Cardiac muscle cell (in vitro differentiated cells and primary cell): ENCODE measurements at regions not wholly inside any gene's neighbourhood (a gene's known extent, or its start where the extent isn't known, plus 50 kb on each side); places are given as distances from the start of the nearest gene placed in this dataset.

Experiments
- DNase-seq, 2 donors: peaks; one replicate each; pipeline versions ENCODE4 v3.0.0 to v3.0.0-alpha.2; 2010 to 2017; ENCODE audit warnings: low read depth in 1 of 2, low spot score in 1 of 2
- H3K27ac ChIP-seq: fragments of 200-600 bp; sonication (generic); 2 replicates; pipeline ENCODE4 v1.5.1; 2016
- H3K27me3 ChIP-seq: fragments of 200-600 bp; sonication (generic); 2 replicates; pipeline ENCODE4 v1.6.0; 2016; ENCODE audit warnings: control low read depth
- H3K36me3 ChIP-seq: fragments of 200-600 bp; sonication (generic); 2 replicates; pipeline ENCODE4 v1.5.1; 2016; ENCODE audit warnings: control low read depth
- H3K4me1 ChIP-seq: fragments of 200-600 bp; sonication (generic); 2 replicates; pipeline ENCODE4 v1.8.1; 2017; ENCODE audit warnings: low read depth, mild to moderate bottlenecking, mixed run types
- H3K4me3 ChIP-seq: fragments of 200-600 bp; sonication (generic); 2 replicates; pipeline ENCODE4 v1.5.1; 2016; ENCODE audit warnings: mild to moderate bottlenecking
- H3K9me3 ChIP-seq: fragments of 200-600 bp; sonication (generic); 2 replicates; pipeline ENCODE4 v1.5.1; 2017; ENCODE audit warnings: low read depth, mild to moderate bottlenecking, control low read depth
- TF ChIP-seq, protein P1 (sequence below): IDR thresholded peaks from 2 replicates; pipeline ENCODE4 v1.5.1; 2012; ENCODE audit warnings: low read depth, mild to moderate bottlenecking, low read length

- H3K27ac ChIP-seq, result no peak overlapping the region
- no peak overlapping the region for H3K4me3 ChIP-seq
- no peaks in the 10 kb centered on the region for H3K9me3 ChIP-seq
- H3K4me1 ChIP-seq, result peaks cover 42% of the 10 kb centered on the region
- DNase-seq, result peak; percentile 64 to 77
- no peaks in the 10 kb centered on the region for H3K27me3 ChIP-seq
- H3K36me3 ChIP-seq, result no peaks in the 10 kb centered on the region
- TF ChIP-seq, protein P1, sequence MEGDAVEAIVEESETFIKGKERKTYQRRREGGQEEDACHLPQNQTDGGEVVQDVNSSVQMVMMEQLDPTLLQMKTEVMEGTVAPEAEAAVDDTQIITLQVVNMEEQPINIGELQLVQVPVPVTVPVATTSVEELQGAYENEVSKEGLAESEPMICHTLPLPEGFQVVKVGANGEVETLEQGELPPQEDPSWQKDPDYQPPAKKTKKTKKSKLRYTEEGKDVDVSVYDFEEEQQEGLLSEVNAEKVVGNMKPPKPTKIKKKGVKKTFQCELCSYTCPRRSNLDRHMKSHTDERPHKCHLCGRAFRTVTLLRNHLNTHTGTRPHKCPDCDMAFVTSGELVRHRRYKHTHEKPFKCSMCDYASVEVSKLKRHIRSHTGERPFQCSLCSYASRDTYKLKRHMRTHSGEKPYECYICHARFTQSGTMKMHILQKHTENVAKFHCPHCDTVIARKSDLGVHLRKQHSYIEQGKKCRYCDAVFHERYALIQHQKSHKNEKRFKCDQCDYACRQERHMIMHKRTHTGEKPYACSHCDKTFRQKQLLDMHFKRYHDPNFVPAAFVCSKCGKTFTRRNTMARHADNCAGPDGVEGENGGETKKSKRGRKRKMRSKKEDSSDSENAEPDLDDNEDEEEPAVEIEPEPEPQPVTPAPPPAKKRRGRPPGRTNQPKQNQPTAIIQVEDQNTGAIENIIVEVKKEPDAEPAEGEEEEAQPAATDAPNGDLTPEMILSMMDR, result no peak
Measured at GRCh38 chr1:218809625-218810024, 364.1 kb upstream of the LYPLAL1 start.

DNA sequence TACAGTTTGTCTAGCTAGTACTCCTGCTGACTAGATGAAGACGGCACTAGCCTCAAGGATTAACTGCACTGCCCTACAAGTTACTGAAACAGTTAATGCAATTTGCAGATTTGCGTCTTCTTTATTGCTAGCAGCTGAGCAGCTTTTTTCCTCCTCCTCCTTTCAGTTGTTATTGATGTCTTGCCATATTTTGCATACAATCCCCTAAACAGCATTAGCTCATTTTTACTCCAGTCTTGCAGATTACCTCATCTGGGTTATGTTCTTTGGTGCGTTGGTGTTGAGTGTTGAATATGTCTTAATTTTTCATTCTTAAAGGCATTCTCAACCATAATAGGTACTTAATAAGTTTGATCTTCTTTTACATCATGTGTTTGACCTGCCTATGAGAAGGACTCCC lies 363.4 kb upstream of the LYPLAL1 start:
- no peaks in the 10 kb centered on the region for H3K9me3 ChIP-seq
- no peak overlapping the region for H3K27ac ChIP-seq
- no peak overlapping the region for H3K4me3 ChIP-seq
- no peaks in the 10 kb centered on the region for H3K27me3 ChIP-seq
- DNase-seq, result peak in 1 of 2 donors; percentile 32
- H3K36me3 ChIP-seq, result no peaks in the 10 kb centered on the region
- H3K4me1 ChIP-seq, result peaks cover 42% of the 10 kb centered on the region
- TF ChIP-seq, protein P1, result no peak

GRCh38 chr1:218811497-218811896 lies 362.2 kb upstream of the LYPLAL1 start:
- H3K4me1 ChIP-seq, result peaks cover 42% of the 10 kb centered on the region
- TF ChIP-seq, protein P1, result no peak
- no peaks in the 10 kb centered on the region for H3K36me3 ChIP-seq
- no peak overlapping the region for H3K27ac ChIP-seq
- DNase-seq, result peak in 1 of 2 donors; percentile 54
- no peaks in the 10 kb centered on the region for H3K9me3 ChIP-seq
- H3K4me3 ChIP-seq, result no peak overlapping the region
- no peaks in the 10 kb centered on the region for H3K27me3 ChIP-seq

DNA sequence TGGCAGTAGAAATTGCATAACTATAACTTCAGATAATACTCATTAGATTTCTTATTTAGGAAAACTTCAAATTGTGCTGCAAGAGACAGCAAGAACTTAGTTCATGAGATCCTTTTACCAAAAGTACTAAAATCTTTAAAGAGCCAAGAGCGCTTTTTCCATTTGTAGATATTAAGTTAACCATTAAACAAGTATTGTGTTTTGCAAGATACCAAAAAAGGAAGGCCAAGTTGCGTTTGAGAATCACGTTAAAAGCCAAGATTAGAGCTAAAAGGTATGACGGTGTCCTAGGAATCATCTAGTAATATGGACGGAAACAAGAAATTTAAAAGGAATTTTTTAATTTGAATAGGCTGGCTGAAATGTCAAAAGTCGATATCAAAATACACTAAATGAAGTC lies 361.3 kb upstream of the LYPLAL1 start:
- TF ChIP-seq, protein P1, result no peak
- no peaks in the 10 kb centered on the region for H3K27me3 ChIP-seq

GRCh38 chr1:218813237-218813636 lies 360.4 kb upstream of the LYPLAL1 start:
- TF ChIP-seq, protein P1, result no peak
- Histone ChIP-seq H3K27me3 (no peaks in the 10 kb centered on the region), H3K4me1 (peaks cover 48% of the 10 kb centered on the region), H3K36me3 (no peaks in the 10 kb centered on the region), H3K4me3 (no peak overlapping the region), H3K9me3 (no peaks in the 10 kb centered on the region), H3K27ac (no peak overlapping the region)
- peak; percentile 14 to 69 for DNase-seq

More for the DNA sequence above, 361.3 kb upstream of the LYPLAL1 start:
- no peak overlapping the region for H3K27ac ChIP-seq
- H3K4me3 ChIP-seq, result no peak overlapping the region
- peaks cover 42% of the 10 kb centered on the region for H3K4me1 ChIP-seq
- no peak for DNase-seq
- H3K9me3 ChIP-seq, result no peaks in the 10 kb centered on the region
- no peaks in the 10 kb centered on the region for H3K36me3 ChIP-seq

DNA sequence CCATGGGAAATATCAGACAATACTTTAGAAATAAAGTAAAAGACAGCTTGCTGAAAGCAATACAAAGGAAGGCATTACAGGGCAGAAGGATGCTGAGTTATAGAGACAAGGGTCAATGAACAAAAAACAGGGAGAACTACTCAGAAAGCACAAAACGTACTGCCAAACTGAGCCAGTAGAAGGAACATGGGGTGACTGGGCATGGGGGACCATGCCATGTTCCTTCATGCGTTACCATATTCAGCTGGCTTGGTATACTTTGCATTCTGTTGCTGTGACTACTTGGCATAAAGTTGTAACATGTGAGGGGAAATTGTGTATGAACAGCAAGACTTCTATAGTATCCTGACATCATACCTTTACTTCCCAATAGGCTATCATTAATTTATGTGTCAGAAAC lies 358.6 kb upstream of the LYPLAL1 start:
- Histone ChIP-seq H3K27me3 (no peaks in the 10 kb centered on the region), H3K9me3 (no peaks in the 10 kb centered on the region), H3K27ac (no peak overlapping the region), H3K4me1 (peaks cover 42% of the 10 kb centered on the region), H3K36me3 (no peaks in the 10 kb centered on the region), H3K4me3 (no peak overlapping the region)
- TF ChIP-seq, protein P1, result no peak
- no peak for DNase-seq
